Skeletal muscle satellite cell (primary cell): ENCODE measurements at regions not wholly inside any gene's neighbourhood (a gene's known extent, or its start where the extent isn't known, plus 50 kb on each side); places are given as distances from the start of the nearest gene placed in this dataset. TPM values are rescaled to one million over a fixed set of nuclear protein-coding genes. Genes with fewer than 3 reads are reported as not detected.

ENCODE experiments used
- small RNA-seq: library from RNA; depleted of rRNA; stranded (forward); fragments of <200 nt; gene quantifications from one replicate; pipeline ENCODE3, GENCODE V24; 2012

Small RNA genes in the stretch of these regions (small RNA-seq; reads per million reads assigned to genes)
- not detected for gene AC068138.1
- not detected for gene MIR5702
